ENCODE measurements at regions not wholly inside any gene's neighbourhood (a gene's known extent, or its start where the extent isn't known, plus 50 kb on each side); places are given as distances from the start of the nearest gene placed in this dataset.
"Not testable (repeated sequence)": the region's sequence is repeated elsewhere in the genome, so short reads cannot be mapped to it uniquely, and the experiment has no call there.

DNA sequence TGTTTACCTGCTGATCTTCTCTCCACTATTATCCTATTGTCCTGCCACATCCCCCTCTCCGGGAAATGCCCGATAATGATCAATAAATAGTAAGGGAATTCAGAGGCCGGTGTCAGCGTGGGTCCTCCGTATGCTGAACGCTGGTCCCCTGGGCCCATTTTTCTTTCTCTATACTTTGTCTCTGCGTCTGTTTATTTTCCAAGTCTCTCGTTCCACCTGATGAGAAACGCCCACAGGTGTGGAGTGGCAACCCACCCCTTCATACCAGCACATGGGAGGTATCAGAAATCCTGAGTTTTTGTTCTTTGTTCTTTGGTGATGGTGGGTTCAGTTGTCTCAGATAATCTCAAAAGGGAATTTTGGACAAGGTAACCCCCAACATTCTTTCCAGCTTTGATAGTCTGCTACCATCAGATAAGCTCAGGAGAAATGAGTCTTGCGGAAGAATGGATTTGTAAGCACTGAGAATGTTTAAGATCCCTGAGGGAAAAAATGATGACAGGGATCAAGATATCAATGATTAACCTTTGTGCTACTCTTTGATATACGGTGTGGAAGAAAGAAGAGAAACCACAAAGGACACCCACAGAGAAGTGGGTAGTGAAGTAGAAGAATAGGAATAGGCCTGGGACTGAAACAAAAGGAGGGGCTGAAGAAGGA, 117.9 kb downstream of the CEP44 start:
- H3K4me3 ChIP-seq (ENCODE audit: low read length), result no peak overlapping the region
- no peaks in the 10 kb centered on the region for H3F3A ChIP-seq (ENCODE audit: insufficient read depth, low read length, poor library complexity, severe bottlenecking)
- H2AFZ ChIP-seq (ENCODE audit: low read depth, low read length), result no peak overlapping the region
- H3K4me2 ChIP-seq (ENCODE audit: low read length), result no peak overlapping the region
- no peak for TF ChIP-seq TAF1 (IDR thresholded peaks at IDR 0.05; ENCODE audit: low read depth)
- TF ChIP-seq, protein P1, sequence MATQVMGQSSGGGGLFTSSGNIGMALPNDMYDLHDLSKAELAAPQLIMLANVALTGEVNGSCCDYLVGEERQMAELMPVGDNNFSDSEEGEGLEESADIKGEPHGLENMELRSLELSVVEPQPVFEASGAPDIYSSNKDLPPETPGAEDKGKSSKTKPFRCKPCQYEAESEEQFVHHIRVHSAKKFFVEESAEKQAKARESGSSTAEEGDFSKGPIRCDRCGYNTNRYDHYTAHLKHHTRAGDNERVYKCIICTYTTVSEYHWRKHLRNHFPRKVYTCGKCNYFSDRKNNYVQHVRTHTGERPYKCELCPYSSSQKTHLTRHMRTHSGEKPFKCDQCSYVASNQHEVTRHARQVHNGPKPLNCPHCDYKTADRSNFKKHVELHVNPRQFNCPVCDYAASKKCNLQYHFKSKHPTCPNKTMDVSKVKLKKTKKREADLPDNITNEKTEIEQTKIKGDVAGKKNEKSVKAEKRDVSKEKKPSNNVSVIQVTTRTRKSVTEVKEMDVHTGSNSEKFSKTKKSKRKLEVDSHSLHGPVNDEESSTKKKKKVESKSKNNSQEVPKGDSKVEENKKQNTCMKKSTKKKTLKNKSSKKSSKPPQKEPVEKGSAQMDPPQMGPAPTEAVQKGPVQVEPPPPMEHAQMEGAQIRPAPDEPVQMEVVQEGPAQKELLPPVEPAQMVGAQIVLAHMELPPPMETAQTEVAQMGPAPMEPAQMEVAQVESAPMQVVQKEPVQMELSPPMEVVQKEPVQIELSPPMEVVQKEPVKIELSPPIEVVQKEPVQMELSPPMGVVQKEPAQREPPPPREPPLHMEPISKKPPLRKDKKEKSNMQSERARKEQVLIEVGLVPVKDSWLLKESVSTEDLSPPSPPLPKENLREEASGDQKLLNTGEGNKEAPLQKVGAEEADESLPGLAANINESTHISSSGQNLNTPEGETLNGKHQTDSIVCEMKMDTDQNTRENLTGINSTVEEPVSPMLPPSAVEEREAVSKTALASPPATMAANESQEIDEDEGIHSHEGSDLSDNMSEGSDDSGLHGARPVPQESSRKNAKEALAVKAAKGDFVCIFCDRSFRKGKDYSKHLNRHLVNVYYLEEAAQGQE (IDR thresholded peaks at IDR 0.05; ENCODE audit: borderline replicate concordance), result no peak
- no peak for TF ChIP-seq MXI1 (conservative IDR thresholded peaks at IDR 0.05; ENCODE audit: poor library complexity, severe bottlenecking)
- no peak for TF ChIP-seq EP300 (conservative IDR thresholded peaks at IDR 0.05; ENCODE audit: poor library complexity, severe bottlenecking)
- no peaks in the 10 kb centered on the region for H3K27me3 ChIP-seq (ENCODE audit: insufficient read depth, low read depth, low read length)
- no peak overlapping the region for H3K27ac ChIP-seq (ENCODE audit: low read length)
- no peaks in the 10 kb centered on the region for H3K79me2 ChIP-seq (replicated peaks; ENCODE audit: insufficient read depth, low read length)
- no peak overlapping the region for H3K9ac ChIP-seq (ENCODE audit: low read length)
- no peaks in the 10 kb centered on the region for H3K36me3 ChIP-seq (ENCODE audit: insufficient read depth, low read length)
- H3K9me3 ChIP-seq (ENCODE audit: low read length), result no peaks in the 10 kb centered on the region
- no peaks in the 10 kb centered on the region for H4K20me1 ChIP-seq (ENCODE audit: insufficient read depth)
- H3K9me2 ChIP-seq (ENCODE audit: insufficient read depth, low read length), result no peaks in the 10 kb centered on the region

DNA sequence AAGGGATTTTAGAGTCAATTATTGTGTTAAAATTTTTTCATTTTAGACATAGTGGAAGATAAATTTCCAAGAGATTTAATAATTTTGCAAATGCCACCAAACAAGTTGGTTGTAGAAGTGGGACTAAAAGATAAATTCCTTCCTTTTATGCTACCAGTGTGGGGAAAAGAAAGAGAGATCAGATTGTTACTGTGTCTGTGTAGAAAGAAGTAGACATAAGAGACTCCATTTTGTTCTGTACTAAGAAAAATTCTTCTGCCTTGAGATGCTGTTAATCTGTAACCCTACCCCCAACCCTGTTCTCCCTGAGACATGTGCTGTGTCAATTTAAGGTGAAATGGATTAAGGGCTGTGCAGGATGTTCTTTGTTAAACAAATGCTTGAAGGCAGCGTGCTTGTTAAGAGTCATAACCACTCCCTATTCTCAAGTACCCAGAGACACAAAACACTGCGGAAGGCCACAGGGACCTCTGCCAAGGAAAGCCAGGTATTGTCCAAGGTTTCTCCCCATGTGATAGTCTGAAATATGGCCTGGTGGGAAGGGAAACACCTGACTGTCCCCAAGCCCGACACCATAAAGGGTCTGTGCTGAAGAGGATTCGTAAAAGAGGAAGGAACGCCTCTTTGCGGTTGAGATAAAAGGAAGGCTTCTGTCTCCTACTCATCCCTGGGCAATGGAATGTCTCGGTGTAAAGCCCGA, 117.0 kb downstream of the CEP44 start:
- not testable (repeated sequence) for H3K9me2 ChIP-seq (ENCODE audit: insufficient read depth, low read length); H3K79me2 ChIP-seq (replicated peaks; ENCODE audit: insufficient read depth, low read length); H2AFZ ChIP-seq (ENCODE audit: low read depth, low read length); H3K27ac ChIP-seq (ENCODE audit: low read length); H3K9me3 ChIP-seq (ENCODE audit: low read length); H3K27me3 ChIP-seq (ENCODE audit: insufficient read depth, low read depth, low read length); H3K4me2 ChIP-seq (ENCODE audit: low read length); H3K9ac ChIP-seq (ENCODE audit: low read length); H3F3A ChIP-seq (ENCODE audit: insufficient read depth, low read length, poor library complexity, severe bottlenecking); H3K36me3 ChIP-seq (ENCODE audit: insufficient read depth, low read length); H4K20me1 ChIP-seq (ENCODE audit: insufficient read depth); H3K4me3 ChIP-seq (ENCODE audit: low read length)

DNA sequence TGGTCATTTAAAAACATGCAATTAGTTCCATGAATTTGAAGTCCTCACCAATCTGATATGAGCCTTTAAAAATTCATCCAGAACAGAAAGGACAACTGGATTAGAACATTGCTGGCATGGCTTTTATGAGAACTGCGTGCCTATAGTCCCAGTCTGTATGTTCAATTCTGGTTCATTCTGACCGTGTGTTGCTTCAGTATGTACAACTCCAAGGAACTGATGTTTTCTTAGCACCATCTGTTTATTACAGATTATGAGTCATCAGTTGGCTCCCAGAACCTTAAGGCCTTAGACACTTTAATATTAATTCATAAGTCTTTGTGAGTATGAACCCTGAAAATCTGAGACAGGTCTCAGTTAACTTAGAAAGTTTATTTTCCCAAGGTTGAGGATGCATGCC, 115.0 kb downstream of the CEP44 start:
- Histone ChIP-seq H3F3A (ENCODE audit: insufficient read depth, low read length, poor library complexity, severe bottlenecking) (no peaks in the 10 kb centered on the region), H3K4me2 (ENCODE audit: low read length) (no peak overlapping the region)
- TF ChIP-seq, protein P1 (IDR thresholded peaks at IDR 0.05; ENCODE audit: borderline replicate concordance), result no peak
- TF ChIP-seq, protein P2, sequence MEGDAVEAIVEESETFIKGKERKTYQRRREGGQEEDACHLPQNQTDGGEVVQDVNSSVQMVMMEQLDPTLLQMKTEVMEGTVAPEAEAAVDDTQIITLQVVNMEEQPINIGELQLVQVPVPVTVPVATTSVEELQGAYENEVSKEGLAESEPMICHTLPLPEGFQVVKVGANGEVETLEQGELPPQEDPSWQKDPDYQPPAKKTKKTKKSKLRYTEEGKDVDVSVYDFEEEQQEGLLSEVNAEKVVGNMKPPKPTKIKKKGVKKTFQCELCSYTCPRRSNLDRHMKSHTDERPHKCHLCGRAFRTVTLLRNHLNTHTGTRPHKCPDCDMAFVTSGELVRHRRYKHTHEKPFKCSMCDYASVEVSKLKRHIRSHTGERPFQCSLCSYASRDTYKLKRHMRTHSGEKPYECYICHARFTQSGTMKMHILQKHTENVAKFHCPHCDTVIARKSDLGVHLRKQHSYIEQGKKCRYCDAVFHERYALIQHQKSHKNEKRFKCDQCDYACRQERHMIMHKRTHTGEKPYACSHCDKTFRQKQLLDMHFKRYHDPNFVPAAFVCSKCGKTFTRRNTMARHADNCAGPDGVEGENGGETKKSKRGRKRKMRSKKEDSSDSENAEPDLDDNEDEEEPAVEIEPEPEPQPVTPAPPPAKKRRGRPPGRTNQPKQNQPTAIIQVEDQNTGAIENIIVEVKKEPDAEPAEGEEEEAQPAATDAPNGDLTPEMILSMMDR (IDR thresholded peaks at IDR 0.05; ENCODE audit: poor library complexity, severe bottlenecking), result no peak
- no peak for TF ChIP-seq POLR2AphosphoS5 (IDR thresholded peaks at IDR 0.05)
- TF ChIP-seq TAF1 (IDR thresholded peaks at IDR 0.05; ENCODE audit: low read depth), result no peak
- no peak for TF ChIP-seq MXI1 (conservative IDR thresholded peaks at IDR 0.05; ENCODE audit: poor library complexity, severe bottlenecking)
- TF ChIP-seq SMC3 (conservative IDR thresholded peaks at IDR 0.05; ENCODE audit: poor library complexity), result no peak
- TF ChIP-seq RAD21 (conservative IDR thresholded peaks at IDR 0.05), result no peak
- no peak for TF ChIP-seq EP300 (conservative IDR thresholded peaks at IDR 0.05; ENCODE audit: poor library complexity, severe bottlenecking)
- TF ChIP-seq EZH2 (IDR thresholded peaks at IDR 0.05; ENCODE audit: borderline replicate concordance, insufficient read depth, low read length, poor library complexity, severe bottlenecking), result no peak

More for the DNA sequence above, 115.0 kb downstream of the CEP44 start:
- Histone ChIP-seq H4K20me1 (ENCODE audit: insufficient read depth) (no peaks in the 10 kb centered on the region), H3K36me3 (ENCODE audit: insufficient read depth, low read length) (no peaks in the 10 kb centered on the region), H3K9ac (ENCODE audit: low read length) (no peak overlapping the region), H3K27me3 (ENCODE audit: insufficient read depth, low read depth, low read length) (no peaks in the 10 kb centered on the region), H3K79me2 (replicated peaks; ENCODE audit: insufficient read depth, low read length) (no peaks in the 10 kb centered on the region), H3K9me2 (ENCODE audit: insufficient read depth, low read length) (no peaks in the 10 kb centered on the region), H2AFZ (ENCODE audit: low read depth, low read length) (no peak overlapping the region), H3K4me3 (ENCODE audit: low read length) (no peak overlapping the region), H3K9me3 (ENCODE audit: low read length) (no peaks in the 10 kb centered on the region), H3K27ac (ENCODE audit: low read length) (no peak overlapping the region)
